ENCODE measurements at regions not wholly inside any gene's neighbourhood (a gene's known extent, or its start where the extent isn't known, plus 50 kb on each side); places are given as distances from the start of the nearest gene placed in this dataset.

- no peak overlapping the region for H3K27ac ChIP-seq
- no peak for ATAC-seq (ENCODE audit: insufficient number of reproducible peaks, low FRiP score, low read depth)
- TF ChIP-seq CTCF (IDR thresholded peaks at IDR 0.05) = no peak
Measured at GRCh38 chr15:93288728-93289294, 199.8 kb upstream of the RGMA start.

GRCh38 chr15:93286446-93286845 lies 197.4 kb upstream of the RGMA start:
- H3K4me3 ChIP-seq = no peak overlapping the region

More at GRCh38 chr15:93288728-93289294, 199.8 kb upstream of the RGMA start:
- no peak for DNase-seq (ENCODE audit: low spot score)
- no peaks in the 10 kb centered on the region for H3K36me3 ChIP-seq
- no peaks in the 10 kb centered on the region for H3K9me3 ChIP-seq
- no peaks in the 10 kb centered on the region for H3K4me1 ChIP-seq (ENCODE audit: control insufficient read depth in 1 of 2, low read depth in 2 of 2)
- H3K27me3 ChIP-seq (replicated peaks; ENCODE audit: insufficient read depth) = no peaks in the 10 kb centered on the region
- no peak overlapping the region for H3K4me3 ChIP-seq

GRCh38 chr15:93283854-93284253 lies 194.8 kb upstream of the RGMA start:
- Histone ChIP-seq H3K9me3 (no peaks in the 10 kb centered on the region), H3K4me3 (no peak overlapping the region), H3K27me3 (replicated peaks; ENCODE audit: insufficient read depth) (no peaks in the 10 kb centered on the region), H3K4me1 (ENCODE audit: control insufficient read depth in 1 of 2, low read depth in 2 of 2) (peaks cover 0 to 6% of the 10 kb centered on the region in 2 donors), H3K36me3 (no peaks in the 10 kb centered on the region), H3K27ac (no peak overlapping the region)
- ATAC-seq (ENCODE audit: insufficient number of reproducible peaks, low FRiP score, low read depth) (no peak), DNase-seq (ENCODE audit: low spot score) (no peak)
- no peak for TF ChIP-seq CTCF (IDR thresholded peaks at IDR 0.05)

More at GRCh38 chr15:93286446-93286845, 197.4 kb upstream of the RGMA start:
- no peak for DNase-seq (ENCODE audit: low spot score)
- Histone ChIP-seq H3K9me3 (no peaks in the 10 kb centered on the region), H3K27me3 (replicated peaks; ENCODE audit: insufficient read depth) (no peaks in the 10 kb centered on the region), H3K27ac (no peak overlapping the region), H3K4me1 (ENCODE audit: control insufficient read depth in 1 of 2, low read depth in 2 of 2) (no peaks in the 10 kb centered on the region), H3K36me3 (no peaks in the 10 kb centered on the region)
- no peak for ATAC-seq (ENCODE audit: insufficient number of reproducible peaks, low FRiP score, low read depth)
- no peak for TF ChIP-seq CTCF (IDR thresholded peaks at IDR 0.05)

- DNase-seq (ENCODE audit: low spot score) (no peak), ATAC-seq (ENCODE audit: insufficient number of reproducible peaks, low FRiP score, low read depth) (no peak)
- H3K4me3 ChIP-seq = no peak overlapping the region
- no peak for TF ChIP-seq CTCF (IDR thresholded peaks at IDR 0.05)
- no peaks in the 10 kb centered on the region for H3K36me3 ChIP-seq
- H3K27me3 ChIP-seq (replicated peaks; ENCODE audit: insufficient read depth) = no peaks in the 10 kb centered on the region
- H3K4me1 ChIP-seq (ENCODE audit: control insufficient read depth in 1 of 2, low read depth in 2 of 2) = peaks cover 0 to 6% of the 10 kb centered on the region in 2 donors
- H3K9me3 ChIP-seq = no peaks in the 10 kb centered on the region
- H3K27ac ChIP-seq = no peak overlapping the region
Measured at GRCh38 chr15:93282808-93283207, 193.8 kb upstream of the RGMA start.

GRCh38 chr15:93278783-93279182 lies 189.8 kb upstream of the RGMA start:
- H3K4me1 ChIP-seq (ENCODE audit: control insufficient read depth in 1 of 2, low read depth in 2 of 2) = peaks cover 0 to 6% of the 10 kb centered on the region in 2 donors
- no peak for DNase-seq (ENCODE audit: low spot score)
- no peak for TF ChIP-seq CTCF (IDR thresholded peaks at IDR 0.05)
- H3K27me3 ChIP-seq (replicated peaks; ENCODE audit: insufficient read depth) = no peaks in the 10 kb centered on the region
- H3K27ac ChIP-seq = no peak overlapping the region
- H3K4me3 ChIP-seq = no peak overlapping the region
- no peak for ATAC-seq (ENCODE audit: insufficient number of reproducible peaks, low FRiP score, low read depth)
- no peaks in the 10 kb centered on the region for H3K36me3 ChIP-seq
- H3K9me3 ChIP-seq = no peaks in the 10 kb centered on the region
